Retina (tissue), 1 donor: ENCODE measurements at regions not wholly inside any gene's neighbourhood (a gene's known extent, or its start where the extent isn't known, plus 50 kb on each side); places are given as distances from the start of the nearest gene placed in this dataset.
"Not testable (repeated sequence)": the region's sequence is repeated elsewhere in the genome, so short reads cannot be mapped to it uniquely, and the experiment has no call there.

Source experiments
- DNase-seq: peaks from one replicate; pipeline ENCODE4 v3.0.0-alpha.2; 2016

GRCh38 chr7:17095931-17096330 lies 202.5 kb upstream of the AHR start:
- DNase-seq, result no peak

GRCh38 chr7:17097668-17098297 lies 200.7 kb upstream of the AHR start:
- no peak for DNase-seq

GRCh38 chr7:17098515-17098914 lies 199.9 kb upstream of the AHR start:
- no peak for DNase-seq

GRCh38 chr7:17099083-17099973 lies 199.1 kb upstream of the AHR start:
- DNase-seq, result no peak

- DNase-seq, result not testable (repeated sequence)
Measured at GRCh38 chr7:17099974-17100509, 198.4 kb upstream of the AHR start.

- DNase-seq, result no peak
Measured at GRCh38 chr7:17101207-17101696, 197.2 kb upstream of the AHR start.

GRCh38 chr7:17103170-17103569 lies 195.3 kb upstream of the AHR start:
- no peak for DNase-seq

GRCh38 chr7:17103984-17104383 lies 194.5 kb upstream of the AHR start:
- no peak for DNase-seq

GRCh38 chr7:17104419-17104818 lies 194.0 kb upstream of the AHR start:
- DNase-seq, result no peak

- no peak for DNase-seq
Measured at GRCh38 chr7:17105701-17106100, 192.8 kb upstream of the AHR start.

- no peak for DNase-seq
Measured at GRCh38 chr7:17108049-17108584, 190.3 kb upstream of the AHR start.

- no peak for DNase-seq
Measured at GRCh38 chr7:17109020-17109419, 189.4 kb upstream of the AHR start.

GRCh38 chr7:17113770-17114169 lies 184.7 kb upstream of the AHR start:
- not testable (repeated sequence) for DNase-seq

- no peak for DNase-seq
Measured at GRCh38 chr7:17118412-17118811, 180.0 kb upstream of the AHR start.

- no peak for DNase-seq
Measured at GRCh38 chr7:17120756-17121155, 177.7 kb upstream of the AHR start.

- DNase-seq, result no peak
Measured at GRCh38 chr7:17121671-17122070, 176.8 kb upstream of the AHR start.

GRCh38 chr7:17123020-17123419 lies 175.4 kb upstream of the AHR start:
- DNase-seq, result no peak

- DNase-seq, result no peak
Measured at GRCh38 chr7:17126413-17127268, 171.8 kb upstream of the AHR start.

- no peak for DNase-seq
Measured at GRCh38 chr7:17129218-17129617, 169.2 kb upstream of the AHR start.

GRCh38 chr7:17130281-17131059 lies 168.0 kb upstream of the AHR start:
- DNase-seq, result no peak

GRCh38 chr7:17131060-17131345 lies 167.4 kb upstream of the AHR start:
- DNase-seq, result no peak
